Activated CD4-positive, alpha-beta T cell treated with anti-CD3 and anti-CD28 coated beads, Interleukin-2, amount 50 U/mL, for 4 hours (primary cell): ENCODE measurements at regions not wholly inside any gene's neighbourhood (a gene's known extent, or its start where the extent isn't known, plus 50 kb on each side); places are given as distances from the start of the nearest gene placed in this dataset.
"Not testable (repeated sequence)": the region's sequence is repeated elsewhere in the genome, so short reads cannot be mapped to it uniquely, and the experiment has no call there.

Source experiments
- DNase-seq, 2 experiments: peaks; one replicate each; pipeline ENCODE4 v3.0.0-alpha.2; 2020

DNA sequence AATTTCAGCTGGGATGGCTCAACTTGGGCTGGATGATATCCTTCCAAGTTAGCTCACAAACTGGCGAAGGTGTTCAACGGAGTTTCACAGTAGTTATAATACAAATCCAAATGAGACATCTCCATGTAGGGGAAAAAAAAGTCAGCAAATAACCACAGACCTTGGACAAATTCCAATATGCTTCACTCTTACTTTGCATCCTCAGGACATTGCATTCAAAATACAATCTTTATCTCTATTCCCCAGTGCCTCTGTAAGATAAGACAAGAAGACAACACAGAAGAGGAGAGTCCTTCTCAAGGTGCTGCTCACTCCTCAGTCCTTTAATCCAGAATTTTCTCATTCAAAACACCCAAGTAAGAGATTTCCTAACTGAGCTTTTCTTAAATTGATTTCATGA lies 1797.7 kb downstream of the MRPL39 start:
- DNase-seq, result no peak

DNA sequence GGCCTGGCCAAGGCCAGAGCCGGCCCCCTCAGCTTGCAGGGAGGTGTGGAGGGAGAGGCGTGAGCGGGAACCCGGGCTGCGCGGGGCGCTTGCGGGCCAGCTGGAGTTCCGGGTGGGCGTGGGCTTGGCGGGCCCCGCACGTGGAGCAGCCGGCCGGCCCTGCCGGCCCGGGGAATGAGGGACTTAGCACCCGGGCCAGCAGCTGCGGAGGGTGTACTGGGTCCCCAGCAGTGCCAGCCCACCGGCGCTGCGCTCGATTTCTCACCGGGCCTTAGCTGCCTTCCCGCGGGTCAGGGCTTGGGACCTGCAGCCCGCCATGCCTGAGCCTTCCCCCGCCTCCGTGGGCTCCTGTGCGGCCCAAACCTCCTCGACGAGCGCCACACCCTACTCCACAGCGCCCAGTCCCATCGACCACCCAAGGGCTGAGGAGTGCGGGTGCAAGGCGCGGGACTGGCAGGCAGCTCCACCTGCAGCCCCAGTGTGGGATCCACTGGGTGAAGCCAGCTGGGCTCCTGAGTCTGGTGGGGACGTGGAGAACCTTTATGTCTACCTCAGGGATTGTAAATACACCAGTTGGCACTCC lies 1800.2 kb downstream of the MRPL39 start:
- not testable (repeated sequence) for DNase-seq

DNA sequence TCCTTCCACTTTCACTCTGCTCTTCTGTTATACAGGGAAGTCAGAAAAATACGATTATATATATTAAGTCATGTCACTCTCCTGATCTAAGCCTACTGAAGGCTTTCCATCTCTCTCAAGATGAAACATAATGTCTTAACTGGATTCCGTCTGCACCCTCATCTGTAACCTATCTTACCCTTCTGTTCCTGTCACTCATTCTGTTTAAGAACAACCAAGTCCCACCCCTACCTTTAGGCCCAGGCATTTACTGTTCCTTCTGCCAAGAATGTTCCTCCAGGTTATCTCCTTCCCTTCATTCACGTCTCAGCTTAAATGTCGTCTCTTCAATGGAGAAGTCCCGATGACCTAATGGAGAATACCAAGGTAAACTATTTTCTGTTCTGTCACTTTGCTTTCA lies 1802.4 kb downstream of the MRPL39 start:
- DNase-seq, result no peak

DNA sequence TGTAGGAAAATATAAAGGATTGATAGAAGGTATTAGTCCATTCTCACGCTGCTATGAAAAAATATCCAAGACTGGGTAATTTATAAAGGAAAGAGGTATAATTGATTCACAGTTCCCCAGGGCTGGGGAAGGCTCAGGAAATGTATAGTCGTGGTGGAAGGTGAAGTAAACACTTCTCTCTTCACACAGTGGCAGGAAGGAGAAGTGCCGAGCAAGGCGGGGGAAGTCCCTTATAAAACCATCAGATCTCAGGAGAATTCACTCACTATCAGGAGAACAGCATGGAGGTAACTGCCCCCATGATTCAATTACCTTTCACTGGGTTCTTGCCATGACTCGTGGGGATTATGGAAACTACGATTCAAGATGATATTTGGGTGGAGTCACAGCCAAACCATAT lies 1806.0 kb downstream of the MRPL39 start:
- no peak for DNase-seq

DNA sequence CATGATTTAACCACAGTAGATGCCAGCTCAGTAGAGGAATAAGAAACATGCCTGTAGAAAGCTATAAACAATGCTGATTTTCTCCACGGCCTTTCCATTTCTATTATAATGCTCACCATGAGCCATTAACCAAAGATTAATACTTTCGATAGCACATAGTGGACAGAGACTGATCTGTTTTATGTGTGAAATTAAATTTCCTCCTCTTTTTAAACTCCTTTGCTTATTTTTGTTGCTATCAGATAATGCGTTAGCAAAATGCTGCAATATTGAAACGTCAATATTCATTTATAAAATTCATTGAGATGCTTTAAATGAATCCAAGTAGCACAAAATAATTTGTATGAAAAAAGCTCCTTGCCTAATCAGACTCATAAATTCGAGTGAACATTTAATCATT lies 1807.9 kb downstream of the MRPL39 start:
- DNase-seq, result no peak

DNA sequence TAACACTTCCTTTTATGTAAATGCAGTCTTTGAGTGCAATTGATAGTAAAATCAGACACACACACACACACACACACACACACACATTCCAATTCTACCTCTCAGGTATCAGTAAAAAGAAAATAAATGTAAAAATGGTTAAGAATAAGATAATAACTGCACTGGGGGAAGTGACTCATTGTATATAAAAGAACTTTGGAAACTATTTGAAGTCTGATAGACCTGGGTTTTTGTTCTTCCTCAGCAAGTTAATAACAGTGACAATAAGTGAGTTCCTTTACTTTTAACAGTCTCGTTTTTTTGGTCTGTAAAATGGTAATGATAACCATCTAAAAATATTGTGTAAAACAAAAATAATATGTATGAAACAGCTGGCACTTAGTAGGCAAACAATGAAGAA lies 1815.0 kb downstream of the MRPL39 start:
- no peak for DNase-seq

DNA sequence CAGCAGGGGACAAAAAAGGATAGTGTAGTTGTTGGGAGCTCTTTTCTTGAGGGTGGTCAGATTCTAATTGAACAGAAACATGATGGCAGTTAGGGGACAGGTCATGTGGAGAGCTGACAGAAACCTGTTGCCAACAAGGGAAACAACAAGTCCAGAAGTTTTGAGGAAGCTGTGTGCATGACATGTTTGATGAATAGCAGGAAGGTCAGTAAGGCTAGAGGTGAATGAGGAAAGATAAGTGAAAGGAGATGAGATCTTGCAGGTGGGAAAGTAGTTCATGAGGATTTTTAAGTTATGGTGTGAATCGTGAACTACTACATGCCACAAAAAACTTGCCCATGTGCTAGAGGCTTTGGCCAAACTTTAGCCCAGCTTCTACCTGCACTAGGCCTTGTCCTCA lies 1817.4 kb downstream of the MRPL39 start:
- no peak for DNase-seq

DNA sequence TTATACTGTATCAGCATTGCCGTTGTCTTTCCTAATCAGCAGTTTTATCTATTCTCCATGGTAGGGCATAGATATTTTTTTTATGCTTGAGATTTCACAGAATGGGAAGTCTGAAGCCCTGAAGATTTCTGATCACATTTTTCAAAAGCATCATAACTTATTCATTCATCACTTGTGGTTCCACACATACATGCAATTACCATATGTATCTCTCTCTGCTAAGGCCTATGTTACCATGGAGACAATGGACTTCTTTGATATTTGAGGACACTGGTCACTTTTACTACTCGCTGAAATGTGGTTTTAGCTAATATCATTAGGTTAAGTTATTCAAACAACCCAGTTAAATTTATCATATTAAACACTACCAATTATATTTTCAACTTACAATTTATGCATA lies 1827.0 kb downstream of the MRPL39 start:
- no peak for DNase-seq

DNA sequence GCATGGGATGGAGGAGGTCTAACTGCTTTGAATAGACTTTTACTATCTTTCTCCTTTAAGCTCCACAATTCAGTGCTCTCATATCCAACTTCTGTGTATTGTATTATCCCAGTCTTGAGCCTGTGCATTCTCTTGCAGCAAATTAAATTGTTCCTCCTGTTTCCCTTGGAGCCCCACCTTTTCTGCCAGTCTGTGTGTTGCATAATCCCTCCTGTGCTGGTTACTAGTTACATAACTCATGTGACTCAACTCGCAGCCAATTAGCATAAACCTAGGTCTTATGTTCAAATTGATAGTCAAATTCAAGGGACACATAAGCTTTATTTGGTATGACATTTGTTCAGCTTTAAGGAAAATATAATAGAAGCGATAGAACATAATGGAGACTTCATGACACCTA lies 1863.5 kb downstream of the MRPL39 start:
- DNase-seq, result no peak

DNA sequence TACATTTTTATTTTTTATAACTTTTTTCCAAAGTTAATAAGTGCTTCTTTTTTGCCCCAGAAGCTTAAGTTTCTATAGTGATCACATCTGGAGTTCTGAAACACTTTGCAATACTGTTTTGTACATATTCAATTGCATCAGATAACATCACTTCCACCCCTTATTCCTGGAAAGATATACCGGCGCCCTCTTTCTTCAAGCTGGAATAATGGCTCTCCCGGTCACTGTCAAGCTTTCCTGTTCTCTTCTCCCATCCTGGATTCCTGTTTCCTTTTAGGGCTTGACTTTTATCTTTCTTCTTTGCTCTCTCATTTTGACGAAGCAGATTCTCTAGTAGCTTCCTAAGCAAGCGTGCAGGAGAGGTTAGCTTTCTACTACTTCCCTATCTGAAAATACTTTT lies 1866.8 kb downstream of the MRPL39 start:
- no peak for DNase-seq

DNA sequence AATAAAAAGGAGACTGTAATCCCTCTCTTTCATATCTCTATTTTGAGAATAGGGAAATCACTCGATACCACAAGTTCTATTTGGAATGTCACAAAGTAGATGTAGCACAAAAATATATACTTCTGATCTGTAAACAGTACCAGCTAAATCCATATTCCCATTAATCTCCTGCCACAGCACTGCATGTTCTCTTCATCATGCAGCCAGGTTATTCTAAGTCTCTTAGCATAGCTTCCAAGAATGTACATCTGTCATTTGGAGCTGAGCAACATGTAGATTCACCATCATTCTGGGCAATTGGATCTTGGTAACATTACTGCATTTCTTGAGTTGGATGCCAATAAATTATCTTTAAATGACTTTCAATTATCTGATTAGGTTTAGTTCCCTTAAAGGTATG lies 1874.5 kb downstream of the MRPL39 start:
- DNase-seq, result no peak

DNA sequence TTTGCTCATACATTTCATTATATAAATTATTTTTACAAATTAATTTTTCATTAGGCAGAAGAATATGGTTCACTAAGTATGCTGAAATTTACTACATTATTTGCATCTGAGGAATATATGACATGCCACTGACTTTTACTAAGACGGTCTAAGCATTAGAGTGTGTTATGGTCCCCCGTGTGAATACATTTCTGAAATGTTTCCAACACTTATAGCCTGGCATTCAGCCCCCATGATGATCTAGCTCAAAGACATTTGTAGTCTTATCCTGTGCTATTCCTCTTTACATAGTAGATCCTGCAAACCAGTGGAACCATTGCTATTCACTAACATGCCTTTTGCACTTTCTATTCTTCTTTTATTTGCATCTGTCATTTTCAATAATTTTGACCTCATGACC lies 1878.0 kb downstream of the MRPL39 start:
- DNase-seq, result no peak

DNA sequence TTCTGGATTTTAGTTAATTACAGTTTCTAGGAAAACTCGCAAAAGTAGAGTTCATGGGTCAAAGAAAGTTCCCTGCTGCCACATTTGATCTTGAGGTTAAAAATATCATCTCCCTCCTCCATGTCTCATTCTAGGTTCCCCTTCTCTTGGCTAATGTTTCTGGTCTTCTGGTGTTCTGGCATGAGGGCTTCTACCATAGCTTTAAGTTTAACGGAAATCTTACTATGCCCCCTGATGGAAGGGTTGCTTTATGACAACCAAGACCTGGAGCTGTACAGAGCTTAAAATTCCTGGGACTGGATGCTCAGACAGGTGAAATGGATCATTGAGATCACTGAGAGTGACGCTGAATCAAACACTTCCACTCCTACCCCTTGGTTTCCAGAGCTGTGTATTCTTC lies 1881.7 kb downstream of the MRPL39 start:
- DNase-seq, result no peak

DNA sequence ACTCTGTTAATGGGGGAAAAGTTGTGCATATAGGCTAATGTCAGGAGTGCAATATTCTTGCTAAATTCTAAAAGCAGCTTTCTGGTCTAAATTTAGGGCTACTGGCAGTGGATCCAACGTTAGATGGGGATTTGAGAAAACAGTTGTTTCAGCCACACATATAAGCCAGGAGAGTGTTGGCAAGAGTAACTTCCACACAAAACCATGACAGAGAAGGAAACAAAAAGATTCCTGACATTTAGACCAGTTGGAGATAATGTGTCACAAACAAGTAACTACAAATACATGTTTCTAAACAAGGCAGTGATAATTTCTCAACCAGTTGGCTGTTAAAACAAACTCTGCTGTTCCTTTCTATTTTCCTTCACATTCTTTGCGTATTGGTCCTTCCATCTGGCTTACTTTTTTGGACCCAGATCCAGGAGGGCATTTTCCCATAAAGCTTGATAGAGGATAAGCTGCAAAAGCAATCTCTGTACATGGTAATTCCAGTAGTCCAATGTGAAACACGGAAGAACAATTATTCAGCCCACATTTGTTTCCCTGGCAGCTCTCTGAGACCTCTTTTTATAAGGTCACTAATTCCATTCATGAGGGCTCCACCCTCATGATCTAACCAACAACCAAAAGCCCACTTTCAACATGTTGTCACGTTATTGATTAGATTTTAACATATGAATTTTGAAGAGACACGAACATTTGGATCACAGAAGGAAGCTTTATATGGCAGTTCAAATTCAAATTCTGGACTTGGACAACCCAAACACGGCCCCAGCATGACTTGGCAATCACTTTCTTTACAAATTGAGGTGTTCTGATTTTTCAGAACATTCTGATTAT lies 1888.6 kb downstream of the MRPL39 start:
- DNase-seq, result no peak

DNA sequence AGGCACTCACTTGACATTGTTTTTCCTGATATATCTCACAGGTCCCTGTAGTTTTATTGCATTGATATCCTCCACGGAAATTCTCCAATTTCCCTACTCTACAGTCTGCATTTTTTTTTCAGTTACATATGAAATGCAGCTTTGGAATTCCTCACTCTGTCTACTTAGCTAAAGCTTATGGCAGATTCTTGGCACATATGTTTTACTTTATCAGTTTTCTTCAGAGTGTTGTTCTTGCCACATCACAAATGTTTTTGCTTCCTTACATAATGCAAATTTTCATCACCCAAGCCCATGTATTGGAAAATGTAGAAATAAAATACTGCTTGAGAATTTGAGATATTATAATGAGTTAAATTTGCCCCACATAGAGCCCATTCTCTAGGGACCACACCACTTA lies 1895.1 kb downstream of the MRPL39 start:
- DNase-seq, result no peak

DNA sequence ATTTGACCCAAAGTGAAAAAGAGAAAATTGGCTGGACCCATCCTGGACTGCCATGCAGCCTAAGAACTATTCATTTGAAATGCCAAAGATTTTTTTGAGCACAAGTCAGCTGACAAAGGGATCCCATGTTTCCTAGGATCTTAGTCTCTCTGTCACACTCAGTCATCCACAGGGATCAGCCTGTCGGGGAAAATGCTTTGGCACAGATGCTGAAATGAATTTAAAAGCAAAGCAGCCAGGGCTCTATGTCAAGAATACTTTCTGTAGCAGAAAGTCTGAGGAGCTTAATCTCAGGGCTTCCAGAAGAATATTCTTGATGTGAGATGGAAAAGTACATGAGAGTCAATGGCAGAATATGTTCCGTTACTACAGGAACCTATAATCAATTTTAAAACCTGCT lies 1900.8 kb downstream of the MRPL39 start:
- DNase-seq, result no peak

DNA sequence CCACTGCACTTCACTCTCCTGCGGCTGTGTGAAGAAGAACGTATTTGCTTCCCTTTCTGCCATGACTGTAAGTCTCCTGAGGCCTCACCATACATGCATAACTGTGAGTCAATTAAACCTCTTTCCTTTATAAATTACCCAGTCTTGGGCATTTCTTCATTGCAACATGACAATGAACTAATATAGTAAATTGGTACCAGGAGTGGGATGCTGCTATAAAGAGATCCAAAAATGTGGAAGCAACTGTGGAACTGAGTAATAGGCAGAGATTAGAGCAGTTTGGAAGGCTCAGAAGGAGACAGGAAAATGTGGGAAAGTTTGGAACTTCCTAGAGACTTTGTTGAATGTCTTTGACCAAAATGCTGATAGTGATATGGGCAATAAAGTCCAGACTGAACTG lies 1907.9 kb downstream of the MRPL39 start:
- DNase-seq, result no peak

DNA sequence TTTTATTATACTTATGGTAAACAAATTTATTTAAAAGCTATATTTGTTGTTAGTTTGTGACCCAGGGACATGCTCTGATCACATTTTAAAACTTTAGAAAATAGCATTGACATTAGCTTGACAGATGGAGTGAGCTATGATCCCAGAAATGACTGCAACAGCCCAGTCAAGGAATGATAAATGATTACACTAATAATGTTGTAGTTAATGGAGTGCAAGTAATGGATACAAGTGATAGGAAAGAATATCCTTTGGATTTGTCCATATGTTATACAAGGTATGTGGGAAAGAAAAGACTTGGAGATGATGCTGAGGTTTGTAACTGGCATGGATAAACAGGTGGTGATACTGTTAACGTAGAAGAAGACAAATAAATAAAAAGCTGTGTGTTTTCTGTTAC lies 1908.7 kb downstream of the MRPL39 start:
- no peak for DNase-seq

DNA sequence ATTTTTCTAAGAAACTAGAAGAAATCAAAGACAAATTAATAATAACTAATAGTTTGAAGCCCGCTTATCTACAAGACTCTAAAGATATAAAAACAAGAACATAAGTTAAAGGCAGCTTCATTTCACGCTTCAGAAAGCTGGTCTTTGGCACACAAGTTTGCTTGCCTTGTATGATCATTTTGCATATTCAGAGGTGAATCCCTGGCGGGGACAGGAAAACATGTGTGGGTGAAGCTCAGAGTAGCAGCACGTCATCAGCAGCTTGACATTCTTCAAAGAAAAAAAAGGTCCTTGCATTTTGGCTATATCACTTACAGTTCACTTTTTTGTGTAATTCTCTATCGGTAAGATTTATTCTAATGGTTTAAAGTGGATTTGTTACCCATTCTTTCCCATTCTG lies 1911.8 kb downstream of the MRPL39 start:
- DNase-seq, result no peak

DNA sequence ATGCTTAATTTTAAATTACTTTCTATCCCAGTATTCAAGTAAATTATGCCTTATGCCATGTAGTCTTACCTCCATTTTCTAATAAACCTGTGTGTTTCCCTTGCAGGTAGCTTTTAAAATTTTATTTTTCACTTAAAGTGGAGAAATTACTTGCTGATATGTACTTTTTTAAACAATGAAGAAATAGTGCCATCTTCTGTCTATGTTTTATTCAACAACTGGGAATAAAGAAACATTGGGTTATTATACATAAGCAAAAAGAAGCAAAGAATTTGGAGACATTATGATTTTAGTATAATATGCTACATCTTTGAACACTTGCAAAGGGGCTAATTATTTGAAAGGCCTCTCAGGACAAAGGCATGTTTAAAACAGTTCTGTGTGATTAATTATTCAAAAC lies 1912.9 kb downstream of the MRPL39 start:
- DNase-seq, result no peak

DNA sequence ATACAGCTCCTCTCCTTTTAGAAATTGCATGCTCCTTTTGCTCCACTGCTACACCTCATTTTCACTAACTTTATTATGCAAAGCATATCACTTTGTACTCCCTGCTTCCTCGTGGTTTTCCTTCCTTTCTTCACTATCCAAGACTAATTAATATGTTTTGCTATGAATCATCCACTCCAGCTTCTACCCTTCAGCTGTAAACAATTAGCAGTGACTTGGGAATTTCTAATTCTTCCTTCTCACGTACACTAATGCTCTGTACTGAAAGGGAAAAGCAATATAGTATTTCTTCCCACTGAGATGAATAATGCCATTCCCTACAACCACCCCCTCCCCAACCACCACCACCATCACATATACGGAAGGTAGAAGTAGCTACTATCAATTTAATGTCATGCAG lies 1917.0 kb downstream of the MRPL39 start:
- DNase-seq, result no peak

DNA sequence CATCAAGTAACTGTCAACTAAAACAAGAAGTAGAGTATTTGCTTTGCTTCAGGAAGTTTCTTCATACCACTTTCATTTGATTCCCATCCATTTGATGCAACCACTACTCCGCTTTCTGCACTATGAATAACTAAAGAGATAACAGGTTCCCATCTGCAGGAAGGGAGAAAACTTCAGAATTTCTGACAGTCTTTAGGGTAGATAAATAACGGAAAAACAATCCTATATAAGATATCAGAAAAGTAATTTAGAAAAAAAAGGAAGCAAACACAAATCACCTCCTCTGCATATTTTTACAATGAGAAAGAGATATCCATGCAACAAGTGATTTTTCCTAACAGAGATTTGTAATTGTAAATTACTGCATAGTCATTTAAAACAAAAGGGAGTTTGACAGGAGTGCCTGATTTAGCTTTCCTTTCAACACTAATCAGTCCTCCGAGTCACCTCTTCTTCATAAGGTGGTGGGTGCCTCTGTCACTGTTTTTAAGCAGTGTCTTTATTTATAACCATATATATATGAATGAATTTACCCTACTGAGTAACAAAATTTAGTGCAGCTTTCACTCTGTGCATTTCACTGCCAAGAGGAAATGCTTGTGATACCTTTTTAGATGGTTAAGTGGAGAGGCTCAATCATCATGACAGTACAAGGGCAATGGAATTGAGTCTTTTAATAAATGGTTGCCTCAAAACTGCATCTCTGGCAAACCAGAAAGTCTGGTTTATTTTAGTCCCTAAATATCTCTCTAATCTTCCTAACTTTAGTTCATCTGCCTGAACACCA lies 1920.4 kb downstream of the MRPL39 start:
- DNase-seq, result no peak

DNA sequence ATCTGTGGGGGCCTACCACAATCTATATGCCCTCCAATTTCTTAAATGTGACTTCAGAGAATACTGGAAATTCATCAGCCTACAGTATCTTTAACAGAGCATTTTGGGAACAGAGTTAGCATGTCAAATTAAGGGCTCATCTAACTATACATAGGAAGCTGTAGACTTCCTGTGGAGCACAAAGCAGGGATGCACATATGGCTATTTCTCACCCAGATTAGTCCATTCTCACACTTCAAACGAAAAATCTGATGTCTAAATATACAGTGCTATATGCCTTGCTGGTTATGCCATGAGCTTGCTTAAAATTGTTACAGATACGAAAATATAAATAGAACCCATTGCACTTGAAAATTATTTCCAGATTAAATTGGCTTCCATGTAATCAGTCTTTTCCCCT lies 1922.8 kb downstream of the MRPL39 start:
- no peak for DNase-seq

DNA sequence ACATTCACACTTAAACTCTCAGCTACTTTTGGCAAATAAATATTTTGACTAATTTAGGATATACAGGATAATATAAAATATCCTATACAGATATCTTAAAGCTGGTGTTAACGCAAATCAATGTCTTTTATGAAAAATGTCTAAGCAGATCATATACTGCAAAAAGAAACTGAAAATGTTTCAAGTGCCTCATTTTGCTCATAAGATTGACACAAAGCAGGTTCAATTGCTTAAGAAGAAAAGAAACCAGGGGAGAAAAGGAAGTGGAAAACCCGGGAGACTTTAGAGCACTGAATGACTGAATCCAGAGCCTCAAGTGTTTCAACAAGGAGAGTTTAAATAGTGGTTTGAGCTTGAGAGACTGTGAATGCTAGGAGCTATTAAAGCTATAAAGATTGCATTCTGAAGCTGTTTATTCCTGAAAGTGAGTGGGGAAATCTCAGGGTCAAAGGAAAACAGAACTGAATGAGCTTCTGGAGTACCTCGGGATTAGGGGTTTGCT lies 1943.0 kb downstream of the MRPL39 start:
- no peak for DNase-seq
